ENCODE measurements at regions not wholly inside any gene's neighbourhood (a gene's known extent, or its start where the extent isn't known, plus 50 kb on each side); places are given as distances from the start of the nearest gene placed in this dataset.
"Not testable (repeated sequence)": the region's sequence is repeated elsewhere in the genome, so short reads cannot be mapped to it uniquely, and the experiment has no call there.

GRCh38 chr5:176018598-176018997, 50.5 kb upstream of the THOC3 start:
- not testable (repeated sequence) for H3K4me1 Mint-ChIP-seq; H3K27ac Mint-ChIP-seq; DNase-seq (ENCODE audit: low spot score in 2 of 2); H3K36me3 Mint-ChIP-seq; H3K9me3 Mint-ChIP-seq; H3K4me3 Mint-ChIP-seq; ATAC-seq

- H3K4me1 Mint-ChIP-seq; DNase-seq (ENCODE audit: low spot score in 2 of 2); H3K27ac Mint-ChIP-seq; H3K36me3 Mint-ChIP-seq; H3K4me3 Mint-ChIP-seq; H3K9me3 Mint-ChIP-seq: not testable (repeated sequence)
- ATAC-seq = peak; percentile 37
Measured at GRCh38 chr5:176020852-176021251, 52.7 kb upstream of the THOC3 start.

DNA sequence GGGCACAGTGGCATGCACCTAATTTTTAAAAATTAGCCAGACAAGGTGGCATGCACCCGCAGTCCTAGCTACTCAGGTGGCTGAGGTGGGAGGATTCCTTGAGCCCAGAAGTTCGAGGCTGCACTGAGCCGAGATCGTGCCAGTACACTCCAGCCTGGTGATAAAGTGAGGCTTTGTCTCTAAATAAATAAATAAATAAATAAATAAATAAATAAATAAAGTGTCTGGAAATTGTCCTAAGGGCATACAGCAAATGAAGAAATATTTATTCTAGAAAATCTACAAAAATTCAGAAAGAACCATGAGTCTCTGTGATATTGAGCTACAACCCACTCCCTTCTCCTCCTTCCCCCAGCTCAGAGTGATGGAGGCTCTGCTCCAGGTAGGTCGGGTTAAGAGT, 55.4 kb upstream of the THOC3 start:
- not testable (repeated sequence) for DNase-seq (ENCODE audit: low spot score in 2 of 2); H3K27ac Mint-ChIP-seq; ATAC-seq; H3K36me3 Mint-ChIP-seq; H3K9me3 Mint-ChIP-seq; H3K4me1 Mint-ChIP-seq; H3K4me3 Mint-ChIP-seq

GRCh38 chr5:176029445-176029844, 61.3 kb upstream of the THOC3 start:
- not testable (repeated sequence) for H3K4me1 Mint-ChIP-seq; H3K36me3 Mint-ChIP-seq; DNase-seq (ENCODE audit: low spot score in 2 of 2); H3K9me3 Mint-ChIP-seq; H3K4me3 Mint-ChIP-seq
- peak overlapping the region; percentile 74 for H3K27ac Mint-ChIP-seq
- peak; percentile 25 for ATAC-seq

GRCh38 chr5:176030361-176031117, 62.4 kb upstream of the THOC3 start:
- peak; percentile 54 for ATAC-seq
- H3K4me1 Mint-ChIP-seq; DNase-seq (ENCODE audit: low spot score in 2 of 2): not testable (repeated sequence)

GRCh38 chr5:176031118-176031510, 63.0 kb upstream of the THOC3 start:
- H3K36me3 Mint-ChIP-seq; H3K4me1 Mint-ChIP-seq; H3K27ac Mint-ChIP-seq; H3K4me3 Mint-ChIP-seq; DNase-seq (ENCODE audit: low spot score in 2 of 2); H3K9me3 Mint-ChIP-seq: not testable (repeated sequence)
- ATAC-seq = peak; percentile 43

More at GRCh38 chr5:176030361-176031117, 62.4 kb upstream of the THOC3 start:
- not testable (repeated sequence) for H3K9me3 Mint-ChIP-seq, H3K36me3 Mint-ChIP-seq, H3K27ac Mint-ChIP-seq, H3K4me3 Mint-ChIP-seq

DNA sequence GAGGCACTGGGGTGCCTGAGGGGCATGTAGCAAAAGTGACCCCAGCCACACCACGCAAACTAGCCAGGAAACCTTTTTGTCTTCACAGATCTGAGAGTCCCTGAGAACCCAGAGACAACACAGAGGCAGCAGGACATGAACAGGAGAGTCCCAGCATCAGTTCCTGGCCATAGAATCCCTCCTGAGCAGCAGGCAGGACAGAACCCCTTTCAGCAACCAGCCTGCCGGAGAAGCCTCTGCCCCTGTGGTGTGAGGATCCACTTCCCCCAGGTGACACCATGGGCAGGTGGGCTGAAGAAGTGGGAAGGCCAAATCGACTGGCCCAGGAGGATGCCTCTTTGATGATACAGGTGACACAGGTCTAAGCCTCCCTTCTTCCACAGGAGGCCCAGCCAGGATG, 65.1 kb upstream of the THOC3 start:
- not testable (repeated sequence) for DNase-seq (ENCODE audit: low spot score in 2 of 2)

GRCh38 chr5:176034407-176035200, 66.5 kb upstream of the THOC3 start:
- H3K27ac Mint-ChIP-seq; H3K4me3 Mint-ChIP-seq; DNase-seq (ENCODE audit: low spot score in 2 of 2); H3K36me3 Mint-ChIP-seq; H3K9me3 Mint-ChIP-seq: not testable (repeated sequence)
- peaks cover 23% of the 10 kb centered on the region for H3K4me1 Mint-ChIP-seq
- ATAC-seq = peak; percentile 69

More for the DNA sequence above, 65.1 kb upstream of the THOC3 start:
- H3K4me1 Mint-ChIP-seq = peaks cover 23% of the 10 kb centered on the region
- not testable (repeated sequence) for H3K27ac Mint-ChIP-seq, ATAC-seq, H3K4me3 Mint-ChIP-seq, H3K9me3 Mint-ChIP-seq, H3K36me3 Mint-ChIP-seq

DNA sequence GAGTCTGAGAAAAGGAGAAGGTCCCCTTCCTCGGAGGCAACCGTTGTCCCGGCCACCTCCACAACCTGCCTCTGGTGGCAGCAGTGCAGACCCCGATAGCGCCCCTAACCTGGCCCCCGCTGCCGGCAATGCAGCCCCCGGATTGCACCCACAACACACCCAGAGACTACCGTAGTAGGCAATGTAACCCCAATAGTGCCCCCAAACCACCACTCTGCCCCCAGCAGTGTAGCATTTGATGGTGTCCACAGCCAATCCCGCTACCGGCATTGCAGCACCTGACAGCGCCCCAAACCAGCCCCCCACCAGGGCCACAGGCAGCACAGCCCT, 67.1 kb upstream of the THOC3 start:
- ATAC-seq; H3K36me3 Mint-ChIP-seq; DNase-seq (ENCODE audit: low spot score in 2 of 2); H3K4me3 Mint-ChIP-seq; H3K27ac Mint-ChIP-seq; H3K9me3 Mint-ChIP-seq: not testable (repeated sequence)
- peaks cover 23% of the 10 kb centered on the region for H3K4me1 Mint-ChIP-seq

- ATAC-seq; H3K4me3 Mint-ChIP-seq; H3K36me3 Mint-ChIP-seq; H3K9me3 Mint-ChIP-seq; DNase-seq (ENCODE audit: low spot score in 2 of 2): not testable (repeated sequence)
- H3K27ac Mint-ChIP-seq = peak overlapping the region; percentile 81
- peaks cover 23% of the 10 kb centered on the region for H3K4me1 Mint-ChIP-seq
Measured at GRCh38 chr5:176035816-176036308, 67.7 kb upstream of the THOC3 start.

GRCh38 chr5:176036391-176036790, 68.3 kb upstream of the THOC3 start:
- ATAC-seq; DNase-seq (ENCODE audit: low spot score in 2 of 2); H3K9me3 Mint-ChIP-seq; H3K4me3 Mint-ChIP-seq; H3K36me3 Mint-ChIP-seq: not testable (repeated sequence)
- Mint-ChIP-seq H3K27ac (peak overlapping the region; percentile 81), H3K4me1 (peaks cover 23% of the 10 kb centered on the region)

DNA sequence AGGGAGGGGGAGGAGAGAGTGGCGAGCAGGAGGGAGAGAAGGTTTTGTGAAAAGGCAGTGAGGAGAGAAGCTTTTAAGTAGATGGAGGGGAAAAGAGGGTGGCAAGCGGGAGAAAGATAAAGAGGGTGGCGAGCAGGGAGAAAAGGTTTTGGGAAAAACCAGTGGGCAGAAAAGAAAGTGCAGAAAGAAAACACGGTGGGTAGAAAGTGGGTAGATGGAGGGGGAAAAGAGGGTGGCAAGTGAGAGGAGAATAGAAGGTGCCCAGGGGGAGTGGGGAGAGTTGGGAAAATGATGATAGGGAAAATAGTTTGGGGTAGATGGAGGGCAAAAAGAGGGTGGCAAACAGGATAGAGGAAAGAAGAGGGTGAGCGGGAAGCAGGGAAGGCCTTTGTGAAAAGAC, 69.1 kb upstream of the THOC3 start:
- DNase-seq (ENCODE audit: low spot score in 2 of 2); H3K4me3 Mint-ChIP-seq; H3K36me3 Mint-ChIP-seq; ATAC-seq; H3K9me3 Mint-ChIP-seq: not testable (repeated sequence)
- peaks cover 23% of the 10 kb centered on the region for H3K4me1 Mint-ChIP-seq
- peak overlapping the region; percentile 81 for H3K27ac Mint-ChIP-seq

GRCh38 chr5:176040105-176040801, 72.1 kb upstream of the THOC3 start:
- not testable (repeated sequence) for H3K9me3 Mint-ChIP-seq; H3K4me3 Mint-ChIP-seq; DNase-seq (ENCODE audit: low spot score in 2 of 2); H3K36me3 Mint-ChIP-seq
- ATAC-seq = peak; percentile 27
- Mint-ChIP-seq H3K4me1 (peaks cover 18% of the 10 kb centered on the region), H3K27ac (peak overlapping the region; percentile 69)

DNA sequence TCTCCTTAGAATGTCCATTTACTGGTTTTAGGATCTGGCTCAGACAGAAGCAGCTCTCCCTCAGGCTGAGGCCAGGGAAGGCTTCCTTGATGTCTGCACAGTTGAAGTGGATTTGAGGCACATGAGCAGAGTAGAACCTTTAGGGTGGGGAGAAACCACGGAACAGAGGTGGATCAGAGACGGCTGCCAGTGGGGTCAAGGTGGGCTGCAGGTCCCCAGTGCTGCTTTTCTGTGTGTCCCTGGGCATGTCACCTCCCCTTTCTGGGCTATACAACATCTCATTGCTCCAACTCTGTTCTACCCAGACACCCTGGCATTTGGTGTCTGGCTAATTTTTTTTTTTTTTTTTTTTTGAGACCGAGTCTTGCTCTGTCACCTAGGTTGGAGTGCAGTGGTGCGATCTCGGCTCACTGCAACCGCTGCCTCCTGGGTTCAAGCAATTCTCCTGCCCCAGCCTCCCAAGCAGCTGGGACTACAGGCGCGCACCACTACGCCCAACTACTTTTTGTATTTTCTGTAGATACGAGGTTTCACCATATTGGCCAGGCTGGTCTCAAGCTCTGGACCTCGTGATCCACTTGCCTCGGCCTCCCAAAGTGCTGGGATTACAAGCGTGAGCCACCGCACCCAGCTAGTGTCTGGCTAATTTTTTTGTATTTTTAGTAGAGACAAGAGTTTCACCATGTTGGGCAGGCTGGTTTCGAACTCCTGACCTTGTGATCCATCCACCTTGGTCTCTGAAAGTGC, 73.3 kb upstream of the THOC3 start:
- not testable (repeated sequence) for H3K4me3 Mint-ChIP-seq; H3K27ac Mint-ChIP-seq; H3K9me3 Mint-ChIP-seq; H3K36me3 Mint-ChIP-seq; DNase-seq (ENCODE audit: low spot score in 2 of 2); ATAC-seq
- H3K4me1 Mint-ChIP-seq = peaks cover 11% of the 10 kb centered on the region
